ENCODE measurements at regions not wholly inside any gene's neighbourhood (a gene's known extent, or its start where the extent isn't known, plus 50 kb on each side); places are given as distances from the start of the nearest gene placed in this dataset.

- DNase-seq (ENCODE audit: low read depth): no peak
- in situ Hi-C loops (cut with HindIII; ENCODE audit: low pct_unique_long_range_greater_than_20kb, low sequenced_read_pairs): no loop called here
Observed at GRCh38 chr3:175865724-175866123, 1006.6 kb downstream of the NAALADL2 start.

- in situ Hi-C loops (cut with HindIII; ENCODE audit: low pct_unique_long_range_greater_than_20kb, low sequenced_read_pairs): no loop called here
- DNase-seq (ENCODE audit: low read depth): no peak
Observed at GRCh38 chr3:175861916-175862315, 1002.8 kb downstream of the NAALADL2 start.

Data from Caki2 (cell line).